Gastroesophageal sphincter (tissue), 3 donors: ENCODE measurements at regions not wholly inside any gene's neighbourhood (a gene's known extent, or its start where the extent isn't known, plus 50 kb on each side); places are given as distances from the start of the nearest gene placed in this dataset.

Experiments used
- POLR2A ChIP-seq, 2 donors: fragments of 450-650 bp; IDR thresholded peaks; one replicate each; pipeline ENCODE4 v1.6.1; 2017; ENCODE audit warnings: antibody characterized with exemption in 2 of 2, mild to moderate bottlenecking in 2 of 2, moderate library complexity in 1 of 2
- POLR2AphosphoS5 ChIP-seq: sonication (generic); formaldehyde crosslinking; IDR thresholded peaks from one replicate; pipeline ENCODE4 v1.6.1; 2017; ENCODE audit warnings: antibody characterized with exemption
- TF ChIP-seq, protein P1 (sequence below), 4 experiments: fragments of 200-600 bp in 2 of 4; fragments of 450-650 bp in 2 of 4; sonication (generic) in 1 of 4; IDR thresholded peaks; one replicate each; pipeline ENCODE4 v1.5.1; 2017 to 2019; ENCODE audit warnings: antibody characterized with exemption in 4 of 4, mild to moderate bottlenecking in 2 of 4, moderate library complexity in 2 of 4

DNA sequence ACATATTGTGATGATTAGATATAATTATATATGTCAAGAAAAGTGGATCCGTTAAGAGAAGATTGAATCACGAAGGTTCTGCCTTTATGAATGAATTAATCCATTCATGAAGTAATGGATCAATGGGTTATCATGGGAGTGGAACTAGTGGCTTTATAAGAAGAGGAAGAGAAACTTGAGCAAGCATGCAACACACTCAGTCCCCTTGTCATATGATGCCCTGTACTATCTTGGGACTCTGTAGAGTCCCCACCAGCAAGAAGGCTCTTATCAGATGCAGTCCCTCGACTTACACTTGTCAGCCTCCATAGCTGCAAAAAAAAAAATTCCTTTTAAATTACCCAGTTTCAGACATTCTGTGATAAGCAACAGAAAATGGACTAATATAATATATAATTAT is 301.9 kb downstream of the RAP2B start:
- TF ChIP-seq, protein P1, sequence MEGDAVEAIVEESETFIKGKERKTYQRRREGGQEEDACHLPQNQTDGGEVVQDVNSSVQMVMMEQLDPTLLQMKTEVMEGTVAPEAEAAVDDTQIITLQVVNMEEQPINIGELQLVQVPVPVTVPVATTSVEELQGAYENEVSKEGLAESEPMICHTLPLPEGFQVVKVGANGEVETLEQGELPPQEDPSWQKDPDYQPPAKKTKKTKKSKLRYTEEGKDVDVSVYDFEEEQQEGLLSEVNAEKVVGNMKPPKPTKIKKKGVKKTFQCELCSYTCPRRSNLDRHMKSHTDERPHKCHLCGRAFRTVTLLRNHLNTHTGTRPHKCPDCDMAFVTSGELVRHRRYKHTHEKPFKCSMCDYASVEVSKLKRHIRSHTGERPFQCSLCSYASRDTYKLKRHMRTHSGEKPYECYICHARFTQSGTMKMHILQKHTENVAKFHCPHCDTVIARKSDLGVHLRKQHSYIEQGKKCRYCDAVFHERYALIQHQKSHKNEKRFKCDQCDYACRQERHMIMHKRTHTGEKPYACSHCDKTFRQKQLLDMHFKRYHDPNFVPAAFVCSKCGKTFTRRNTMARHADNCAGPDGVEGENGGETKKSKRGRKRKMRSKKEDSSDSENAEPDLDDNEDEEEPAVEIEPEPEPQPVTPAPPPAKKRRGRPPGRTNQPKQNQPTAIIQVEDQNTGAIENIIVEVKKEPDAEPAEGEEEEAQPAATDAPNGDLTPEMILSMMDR (IDR thresholded peaks at IDR 0.05): no peak
- TF ChIP-seq POLR2A (IDR thresholded peaks at IDR 0.05) (no peak), POLR2AphosphoS5 (no peak)
